Trophoblast cell (in vitro differentiated cells and primary cell): ENCODE measurements at regions not wholly inside any gene's neighbourhood (a gene's known extent, or its start where the extent isn't known, plus 50 kb on each side); places are given as distances from the start of the nearest gene placed in this dataset.

Experiments
- DNase-seq, 2 donors: peaks; one replicate each; pipeline ENCODE4 v3.0.0-alpha.2; 2016
- H2AFZ ChIP-seq: 2 replicates; pipeline ENCODE4 v1.6.1; 2013; ENCODE audit warnings: low read length, moderate library complexity, mild to moderate bottlenecking; ENCODE audit not compliant: insufficient read depth, poor library complexity
- H2AK5ac ChIP-seq: 2 replicates; pipeline ENCODE4 v1.6.1; 2013; ENCODE audit warnings: mild to moderate bottlenecking, low read length
- H2BK120ac ChIP-seq: 2 replicates; pipeline ENCODE4 v1.6.1; 2013; ENCODE audit warnings: low read length, mild to moderate bottlenecking, moderate library complexity; ENCODE audit not compliant: insufficient read depth, poor library complexity
- H2BK12ac ChIP-seq: 2 replicates; pipeline ENCODE4 v1.6.1; 2013; ENCODE audit warnings: mild to moderate bottlenecking, low read length, moderate library complexity
- H2BK5ac ChIP-seq: 2 replicates; pipeline ENCODE4 v1.6.1; 2013; ENCODE audit warnings: low read length, low read depth, moderate library complexity, mild to moderate bottlenecking; ENCODE audit not compliant: poor library complexity
- H3K14ac ChIP-seq: 2 replicates; pipeline ENCODE4 v1.6.1; 2013; ENCODE audit warnings: mild to moderate bottlenecking, low read length
- H3K18ac ChIP-seq: 2 replicates; pipeline ENCODE4 v1.6.1; 2013; ENCODE audit warnings: mild to moderate bottlenecking, low read length
- H3K23ac ChIP-seq: 2 replicates; pipeline ENCODE4 v1.6.1; 2013; ENCODE audit warnings: low read length
- H3K27ac ChIP-seq: 2 replicates; pipeline ENCODE4 v1.5.1; 2013; ENCODE audit warnings: low read depth, mild to moderate bottlenecking, inconsistent platforms, low read length, moderate library complexity
- H3K27me3 ChIP-seq: 2 replicates; pipeline ENCODE4 v1.6.1; 2013; ENCODE audit warnings: inconsistent platforms, mild to moderate bottlenecking, low read length, moderate library complexity; ENCODE audit not compliant: insufficient read depth
- H3K36me3 ChIP-seq, 2 experiments: 1 replicate in 1 of 2; 2 replicates in 1 of 2; pipeline ENCODE4 v1.6.1; 2013; ENCODE audit warnings: low read length in 2 of 2, mild to moderate bottlenecking in 2 of 2, moderate library complexity in 1 of 2; ENCODE audit not compliant: insufficient read depth in 2 of 2, control insufficient read depth in 1 of 2
- H3K4ac ChIP-seq: 2 replicates; pipeline ENCODE4 v1.6.1; 2013; ENCODE audit warnings: low read depth, mild to moderate bottlenecking, low read length, moderate library complexity
- H3K4me1 ChIP-seq, 2 experiments: 1 replicate in 1 of 2; 2 replicates in 1 of 2; pipeline ENCODE4 v1.6.1; 2013; ENCODE audit warnings: low read length in 2 of 2, mild to moderate bottlenecking in 2 of 2, moderate library complexity in 1 of 2; ENCODE audit not compliant: insufficient read depth in 2 of 2, control insufficient read depth in 1 of 2
- H3K4me2 ChIP-seq: 2 replicates; pipeline ENCODE4 v1.6.1; 2013; ENCODE audit warnings: inconsistent platforms, mild to moderate bottlenecking, low read length, moderate library complexity
- H3K4me3 ChIP-seq: 2 replicates; pipeline ENCODE4 v1.5.1; 2013; ENCODE audit warnings: mild to moderate bottlenecking, low read depth, low read length, inconsistent platforms
- H3K79me1 ChIP-seq: one replicate; pipeline ENCODE4 v1.6.1; 2013; ENCODE audit warnings: low read length
- H3K79me2 ChIP-seq: 2 replicates; pipeline ENCODE4 v1.6.1; 2013; ENCODE audit warnings: low read length, mild to moderate bottlenecking; ENCODE audit not compliant: control insufficient read depth, insufficient read depth, poor library complexity
- H3K9ac ChIP-seq: 2 replicates; pipeline ENCODE4 v1.6.1; 2013; ENCODE audit warnings: mild to moderate bottlenecking, low read length
- H3K9me3 ChIP-seq: 2 replicates; pipeline ENCODE4 v1.6.1; 2013; ENCODE audit warnings: low read depth, mild to moderate bottlenecking, control low read depth, inconsistent platforms, low read length; ENCODE audit not compliant: insufficient read depth
- H4K12ac ChIP-seq: 2 replicates; pipeline ENCODE4 v1.6.1; 2013; ENCODE audit warnings: low read depth, mild to moderate bottlenecking, low read length, moderate library complexity
- H4K8ac ChIP-seq: 2 replicates; pipeline ENCODE4 v1.6.1; 2013; ENCODE audit warnings: low read depth, mild to moderate bottlenecking, low read length, moderate library complexity
- H4K91ac ChIP-seq: one replicate; pipeline ENCODE4 v1.6.1; 2013; ENCODE audit warnings: low read depth, mild to moderate bottlenecking, low read length, moderate library complexity
- WGBS: extraction: QIAGEN DNeasy Blood & Tissue Kit; methylation state at CpG from one replicate; pipeline ENCODE4 v1.1.7; 2013; ENCODE audit warnings: missing lambda C conversion rate; ENCODE audit not compliant: insufficient read length, insufficient coverage; ENCODE audit errors: extremely low coverage; 5-methylcytosine and 5-hydroxymethylcytosine counted together

GRCh38 chr13:75145927-75146326, 336.0 kb downstream of the TBC1D4 start:
- no peak overlapping the region for H4K12ac ChIP-seq
- no peak overlapping the region for H2BK120ac ChIP-seq
- no peak overlapping the region for H3K27ac ChIP-seq
- H3K36me3 ChIP-seq = no peaks in the 10 kb centered on the region
- no peak overlapping the region for H3K4me2 ChIP-seq
- no peaks in the 10 kb centered on the region for H3K4me1 ChIP-seq
- no peak overlapping the region for H2BK12ac ChIP-seq
- H2AFZ ChIP-seq = no peak overlapping the region
- no peak for DNase-seq
- H2AK5ac ChIP-seq = no peak overlapping the region
- no peaks in the 10 kb centered on the region for H3K79me2 ChIP-seq
- no peak overlapping the region for H3K23ac ChIP-seq
- H3K9ac ChIP-seq = no peak overlapping the region
- no peak overlapping the region for H3K4me3 ChIP-seq
- no peak overlapping the region for H4K91ac ChIP-seq
- WGBS = no CpG with 5 or more reads among the region's 1 CpG
- H3K14ac ChIP-seq = no peak overlapping the region
- H3K9me3 ChIP-seq = no peaks in the 10 kb centered on the region
- no peak overlapping the region for H2BK5ac ChIP-seq
- H3K4ac ChIP-seq = no peak overlapping the region
- no peak overlapping the region for H4K8ac ChIP-seq
- no peaks in the 10 kb centered on the region for H3K79me1 ChIP-seq
- no peak overlapping the region for H3K18ac ChIP-seq
- no peaks in the 10 kb centered on the region for H3K27me3 ChIP-seq

GRCh38 chr13:75139291-75139690, 342.7 kb downstream of the TBC1D4 start:
- H2BK12ac ChIP-seq = no peak overlapping the region

GRCh38 chr13:75137911-75138571, 343.9 kb downstream of the TBC1D4 start:
- H2BK120ac ChIP-seq = no peak overlapping the region
- H4K12ac ChIP-seq = no peak overlapping the region
- no peaks in the 10 kb centered on the region for H3K4me1 ChIP-seq
- no peak overlapping the region for H4K91ac ChIP-seq
- H3K23ac ChIP-seq = no peak overlapping the region
- H2BK12ac ChIP-seq = no peak overlapping the region
- H3K9ac ChIP-seq = no peak overlapping the region
- H3K9me3 ChIP-seq = no peaks in the 10 kb centered on the region
- H3K4ac ChIP-seq = no peak overlapping the region
- H3K36me3 ChIP-seq = no peaks in the 10 kb centered on the region
- H3K4me2 ChIP-seq = no peak overlapping the region
- no CpG with 5 or more reads among the region's 3 CpGs for WGBS
- H3K27me3 ChIP-seq = no peaks in the 10 kb centered on the region
- H4K8ac ChIP-seq = no peak overlapping the region
- no peaks in the 10 kb centered on the region for H3K79me1 ChIP-seq
- H3K4me3 ChIP-seq = no peak overlapping the region
- H2AK5ac ChIP-seq = no peak overlapping the region
- DNase-seq = no peak
- H2AFZ ChIP-seq = no peak overlapping the region
- no peak overlapping the region for H3K18ac ChIP-seq
- H3K14ac ChIP-seq = no peak overlapping the region
- no peak overlapping the region for H2BK5ac ChIP-seq
- H3K79me2 ChIP-seq = no peaks in the 10 kb centered on the region
- no peak overlapping the region for H3K27ac ChIP-seq

More at GRCh38 chr13:75139291-75139690, 342.7 kb downstream of the TBC1D4 start:
- Histone ChIP-seq H3K14ac (no peak overlapping the region), H3K79me1 (no peaks in the 10 kb centered on the region), H3K4me2 (no peak overlapping the region), H2BK120ac (no peak overlapping the region), H2AFZ (no peak overlapping the region), H2BK5ac (no peak overlapping the region), H3K9ac (no peak overlapping the region), H3K27ac (no peak overlapping the region), H4K12ac (no peak overlapping the region), H4K91ac (no peak overlapping the region), H3K4me3 (no peak overlapping the region), H3K27me3 (no peaks in the 10 kb centered on the region), H3K18ac (no peak overlapping the region), H3K4ac (no peak overlapping the region), H3K4me1 (no peaks in the 10 kb centered on the region), H3K9me3 (no peaks in the 10 kb centered on the region), H3K36me3 (no peaks in the 10 kb centered on the region), H3K23ac (no peak overlapping the region), H4K8ac (no peak overlapping the region), H2AK5ac (no peak overlapping the region), H3K79me2 (no peaks in the 10 kb centered on the region)
- no peak for DNase-seq

- Histone ChIP-seq H3K4me3 (no peak overlapping the region), H3K23ac (no peak overlapping the region), H4K91ac (no peak overlapping the region), H3K27ac (no peak overlapping the region), H3K4ac (no peak overlapping the region), H2AK5ac (no peak overlapping the region), H2BK12ac (no peak overlapping the region), H3K79me1 (no peaks in the 10 kb centered on the region), H3K4me2 (no peak overlapping the region), H2BK5ac (no peak overlapping the region), H3K9me3 (no peaks in the 10 kb centered on the region), H3K14ac (no peak overlapping the region), H3K79me2 (no peaks in the 10 kb centered on the region), H3K9ac (no peak overlapping the region), H3K36me3 (no peaks in the 10 kb centered on the region), H3K27me3 (no peaks in the 10 kb centered on the region), H2AFZ (no peak overlapping the region), H3K18ac (no peak overlapping the region), H2BK120ac (no peak overlapping the region), H3K4me1 (no peaks in the 10 kb centered on the region), H4K8ac (no peak overlapping the region), H4K12ac (no peak overlapping the region)
- no CpG with 5 or more reads among the region's 1 CpG for WGBS
- DNase-seq = no peak
Measured at GRCh38 chr13:75136151-75136550, 345.8 kb downstream of the TBC1D4 start.
